MM.1S (cell line): ENCODE measurements at regions not wholly inside any gene's neighbourhood (a gene's known extent, or its start where the extent isn't known, plus 50 kb on each side); places are given as distances from the start of the nearest gene placed in this dataset.

Experiments used
- CTCF ChIP-seq: fragments of 300-600 bp; sonication (generic); IDR thresholded peaks from 2 replicates; pipeline ENCODE4 v1.5.1; 2016; ENCODE audit warnings: antibody characterized with exemption, low read length, mixed read lengths
- EZH2 ChIP-seq: fragments of 300-600 bp; sonication (generic); optimal IDR thresholded peaks from 2 replicates; pipeline ENCODE3; 2017; ENCODE audit warnings: low read depth, mild to moderate bottlenecking, antibody characterized with exemption, low read length, mixed read lengths
- EZH2phosphoT487 ChIP-seq: fragments of 300-600 bp; sonication (generic); IDR thresholded peaks from 2 replicates; pipeline ENCODE4 v1.6.1; 2018; ENCODE audit warnings: antibody characterized with exemption, low read length

DNA sequence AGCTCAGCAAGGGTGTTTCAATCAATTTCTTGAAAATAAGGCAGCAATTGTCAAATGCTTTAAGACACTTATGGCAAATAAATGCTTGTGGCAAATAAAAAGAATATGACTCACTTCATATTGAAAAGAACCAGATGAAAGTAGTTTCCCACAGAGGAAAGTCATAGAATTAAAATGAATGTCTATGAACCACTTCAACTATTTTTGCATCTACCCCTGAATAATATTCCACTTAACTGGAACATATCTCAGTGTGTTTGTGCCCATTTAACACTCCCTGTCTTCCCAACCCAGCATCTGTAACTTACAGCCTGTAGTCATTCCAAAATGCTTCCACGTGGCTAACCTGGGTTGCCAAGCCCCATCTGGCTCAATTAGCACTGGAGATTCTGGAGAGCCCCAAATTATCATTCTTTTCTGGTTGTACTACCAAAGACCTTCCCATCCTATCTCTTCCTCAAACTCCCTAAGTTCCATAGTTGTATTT, 84.7 kb downstream of the FEM1C start:
- TF ChIP-seq EZH2phosphoT487 (no peak), CTCF (no peak), EZH2 (no peak)
